GM10248 (cell line): ENCODE measurements at regions not wholly inside any gene's neighbourhood (a gene's known extent, or its start where the extent isn't known, plus 50 kb on each side); places are given as distances from the start of the nearest gene placed in this dataset.
"Not testable (repeated sequence)": the region's sequence is repeated elsewhere in the genome, so short reads cannot be mapped to it uniquely, and the experiment has no call there.

ENCODE experiments used
- CTCF ChIA-PET: fragments of 300-600 bp; sonication (Branson Sonifier 250); formaldehyde crosslinking; extraction: SDS; loops from one replicate; lab custom pipeline; 2021; ENCODE audit warnings: antibody characterized with exemption; lab: Yijun Ruan, JAX
- POLR2A ChIA-PET: fragments of 350-650 bp; sonication (Branson Sonifier 250); formaldehyde crosslinking; extraction: SDS; loops from one replicate; lab custom pipeline; 2020; ENCODE audit warnings: antibody characterized with exemption; lab: Yijun Ruan, JAX
- DNase-seq: peaks from one replicate; pipeline ENCODE4 v3.0.0; 2012; ENCODE audit errors: extremely low spot score
- TF ChIP-seq, protein P1 (sequence below): IDR thresholded peaks from 2 replicates; pipeline ENCODE4 v1.5.1; 2012; ENCODE audit warnings: mild to moderate bottlenecking, low read depth; ENCODE audit errors: extremely low read depth, missing control alignments, control extremely low read depth

DNA sequence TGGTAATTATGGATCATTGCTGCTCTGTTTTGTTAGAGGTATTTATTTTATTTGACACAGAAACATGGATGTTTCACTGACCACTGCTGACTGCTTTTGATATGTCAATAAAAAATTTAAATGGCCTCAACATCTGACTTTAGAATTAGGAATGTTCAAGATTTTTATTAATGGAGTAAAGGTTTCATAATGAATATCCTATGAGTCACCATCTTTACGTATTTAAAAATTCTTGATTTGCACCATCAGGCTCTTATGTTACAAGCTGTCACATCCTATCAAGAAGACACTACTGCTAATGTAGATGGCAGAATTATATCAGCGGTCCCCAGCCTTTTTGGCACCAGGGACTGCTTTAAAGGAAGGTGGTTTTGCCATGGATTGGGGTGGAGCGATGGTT, 578.7 kb upstream of the NRP1 start:
- DNase-seq: no peak
- CTCF ChIA-PET: interaction anchor here (1.7 kb wide), 1 partner anchor 8 kb away, joined by 4 read pairs; no protein-coding TSS in a partner anchor
- POLR2A ChIA-PET: no interaction called here
- TF ChIP-seq, protein P1, sequence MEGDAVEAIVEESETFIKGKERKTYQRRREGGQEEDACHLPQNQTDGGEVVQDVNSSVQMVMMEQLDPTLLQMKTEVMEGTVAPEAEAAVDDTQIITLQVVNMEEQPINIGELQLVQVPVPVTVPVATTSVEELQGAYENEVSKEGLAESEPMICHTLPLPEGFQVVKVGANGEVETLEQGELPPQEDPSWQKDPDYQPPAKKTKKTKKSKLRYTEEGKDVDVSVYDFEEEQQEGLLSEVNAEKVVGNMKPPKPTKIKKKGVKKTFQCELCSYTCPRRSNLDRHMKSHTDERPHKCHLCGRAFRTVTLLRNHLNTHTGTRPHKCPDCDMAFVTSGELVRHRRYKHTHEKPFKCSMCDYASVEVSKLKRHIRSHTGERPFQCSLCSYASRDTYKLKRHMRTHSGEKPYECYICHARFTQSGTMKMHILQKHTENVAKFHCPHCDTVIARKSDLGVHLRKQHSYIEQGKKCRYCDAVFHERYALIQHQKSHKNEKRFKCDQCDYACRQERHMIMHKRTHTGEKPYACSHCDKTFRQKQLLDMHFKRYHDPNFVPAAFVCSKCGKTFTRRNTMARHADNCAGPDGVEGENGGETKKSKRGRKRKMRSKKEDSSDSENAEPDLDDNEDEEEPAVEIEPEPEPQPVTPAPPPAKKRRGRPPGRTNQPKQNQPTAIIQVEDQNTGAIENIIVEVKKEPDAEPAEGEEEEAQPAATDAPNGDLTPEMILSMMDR: no peak

DNA sequence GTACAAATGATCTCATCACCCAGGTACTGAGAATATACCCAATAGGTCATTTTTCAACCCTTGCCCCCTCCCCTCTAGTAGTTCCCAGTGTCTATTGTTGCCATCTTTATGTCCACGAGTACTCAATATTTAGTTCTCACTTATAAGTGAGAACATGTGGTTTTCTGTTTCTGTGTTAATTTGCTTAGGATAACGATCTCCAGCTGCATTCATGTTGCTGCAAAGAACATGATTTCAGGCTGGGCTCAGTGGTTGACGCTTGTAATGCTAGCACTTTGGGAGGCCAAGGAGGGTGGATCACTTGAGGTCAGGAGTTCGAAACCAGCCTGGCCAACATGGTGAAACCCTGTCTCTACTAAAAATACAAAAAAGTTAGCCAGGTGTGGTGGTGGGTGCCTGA, 575.0 kb upstream of the NRP1 start:
- CTCF ChIA-PET, POLR2A ChIA-PET: not testable (repeated sequence)

DNA sequence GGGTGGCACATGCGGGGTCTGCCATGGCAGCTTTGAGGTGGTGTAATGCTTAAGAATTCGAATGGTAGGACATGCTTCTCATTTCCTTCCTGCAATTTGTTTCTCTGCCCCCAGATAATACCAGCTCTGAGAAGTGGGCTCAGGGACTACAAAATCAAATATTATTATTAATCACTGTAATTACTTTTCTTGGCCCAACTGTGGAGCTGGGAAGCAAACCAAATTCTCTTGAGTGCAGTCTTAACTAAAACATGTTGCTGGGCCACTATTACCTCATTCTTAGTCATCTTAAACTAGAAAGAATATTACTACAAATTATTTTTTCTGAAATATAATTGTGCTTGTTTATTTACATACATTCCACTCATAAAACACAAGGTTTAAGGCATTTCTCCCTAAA, 566.7 kb upstream of the NRP1 start:
- CTCF ChIA-PET: no interaction called here
- POLR2A ChIA-PET: no interaction called here
- TF ChIP-seq, protein P1: no peak
- DNase-seq: no peak

More for the DNA sequence above, 575.0 kb upstream of the NRP1 start:
- not testable (repeated sequence) for DNase-seq

DNA sequence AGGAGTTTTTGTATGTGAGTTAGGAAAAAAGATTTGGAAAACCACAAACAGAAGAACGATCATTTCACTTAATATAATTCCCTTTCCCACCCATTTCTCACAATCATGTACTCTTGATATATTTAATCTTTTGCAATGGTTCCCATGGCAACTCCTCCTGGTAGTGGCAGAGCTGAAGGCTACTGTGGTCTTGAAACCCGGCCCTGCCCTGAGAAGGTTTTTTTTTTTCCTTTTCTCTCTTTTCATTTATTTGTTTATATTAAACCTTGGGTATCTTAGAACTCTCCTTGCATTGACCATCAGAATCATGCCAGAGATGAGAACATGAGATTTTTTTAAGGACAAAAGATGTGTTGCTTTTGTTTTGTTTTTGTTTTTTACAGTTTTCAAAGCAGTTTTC, 566.1 kb upstream of the NRP1 start:
- TF ChIP-seq, protein P1: no peak
- ChIA-PET POLR2A (no interaction called here), CTCF (interaction anchor here (1.7 kb wide), 1 partner anchor 10 kb away, joined by 4 read pairs; no protein-coding TSS in a partner anchor)
- no peak for DNase-seq

DNA sequence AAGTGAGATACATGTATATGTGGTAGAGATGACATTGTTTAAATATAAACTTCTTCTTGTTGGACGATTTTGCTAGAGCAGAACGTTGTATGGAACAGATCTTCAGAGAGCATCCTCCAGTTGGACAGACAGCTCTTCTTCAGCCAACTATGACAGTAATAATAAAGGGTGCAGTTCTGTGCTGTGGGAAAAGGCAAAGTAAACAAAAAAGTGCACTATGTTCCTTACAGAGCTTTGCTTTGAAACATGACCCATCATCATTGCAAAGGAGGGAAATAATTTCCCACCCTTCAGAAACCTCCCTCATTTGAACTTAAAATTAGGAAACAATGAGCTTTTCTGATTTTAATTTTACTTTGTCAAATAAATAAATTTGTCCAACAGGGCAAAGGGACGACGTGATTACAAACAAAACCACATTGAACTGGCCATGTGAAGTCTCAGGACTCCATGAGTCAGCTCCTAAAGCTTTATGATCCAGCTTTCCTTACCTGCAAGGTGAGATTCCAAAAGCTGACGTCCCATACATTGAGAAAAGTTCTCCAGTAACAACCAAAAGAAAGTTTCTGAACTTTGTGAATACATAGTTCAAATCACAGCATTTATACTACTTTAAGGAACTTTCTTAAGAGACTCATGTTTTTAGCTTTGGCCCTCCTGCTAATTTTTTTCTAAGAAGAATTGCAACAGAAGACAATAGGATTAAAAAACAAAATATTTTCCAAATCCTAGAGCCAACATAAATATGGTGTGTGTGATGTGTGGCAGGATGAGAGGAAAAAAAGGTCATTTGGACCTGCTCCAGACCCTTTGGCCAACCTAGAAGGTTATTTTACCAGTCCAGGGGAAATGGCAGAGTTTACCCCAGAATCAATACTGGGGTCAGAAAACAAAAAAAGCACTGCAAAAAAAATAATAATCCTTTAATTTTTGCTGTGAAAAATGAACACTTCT, 565.4 kb upstream of the NRP1 start:
- ChIA-PET POLR2A (no interaction called here), CTCF (interaction anchor here (1.3 to 1.7 kb wide), 3 partner anchors 8 to 21 kb away, joined by 3 to 6 read pairs (median 4); no protein-coding TSS in a partner anchor)
- DNase-seq: no peak
- TF ChIP-seq, protein P1: no peak

DNA sequence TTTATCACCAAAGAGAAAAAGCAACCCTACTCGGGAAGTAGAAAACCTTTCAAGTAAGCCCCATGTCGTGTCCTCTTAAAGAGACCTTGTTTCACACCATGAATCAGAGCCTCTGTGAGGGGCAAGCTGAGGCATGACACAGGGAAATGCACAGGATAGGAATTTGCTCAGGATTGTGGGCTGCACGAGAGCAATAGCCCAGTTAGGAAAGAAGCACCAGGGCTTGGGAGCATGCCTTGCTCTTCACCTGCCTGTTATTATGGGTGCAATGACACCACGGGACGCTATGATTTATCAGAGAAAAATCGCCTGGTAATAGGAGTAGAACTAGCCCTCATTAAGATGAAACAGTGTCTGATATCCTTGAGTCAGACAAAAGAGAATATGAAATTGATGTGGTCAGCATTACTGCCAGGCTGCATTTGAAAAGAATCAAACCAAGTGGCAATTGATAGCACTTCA, 562.9 kb upstream of the NRP1 start:
- no peak for DNase-seq
- CTCF ChIA-PET: no interaction called here
- POLR2A ChIA-PET: no interaction called here
- TF ChIP-seq, protein P1: no peak

DNA sequence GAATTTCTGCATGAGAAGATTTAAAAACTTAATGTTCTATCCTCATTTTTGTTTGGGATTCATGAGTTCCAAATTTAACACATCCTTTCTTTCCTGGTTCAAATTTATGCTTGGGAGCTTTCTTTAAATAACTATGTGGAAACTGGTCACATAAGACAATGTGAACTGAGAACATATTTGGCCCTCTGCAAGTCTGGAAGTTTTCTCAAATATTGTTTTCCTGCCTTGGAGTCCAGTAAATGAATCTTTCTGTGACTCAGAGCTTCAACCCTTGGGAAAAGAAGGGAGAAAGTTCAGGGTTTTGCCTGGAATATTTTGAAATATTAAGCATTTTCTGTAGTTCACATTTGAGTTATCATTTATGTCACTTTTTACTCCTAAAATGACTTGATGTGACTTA, 559.0 kb upstream of the NRP1 start:
- CTCF ChIA-PET: no interaction called here
- TF ChIP-seq, protein P1: no peak
- POLR2A ChIA-PET: no interaction called here
- DNase-seq: no peak
